GM12865 (cell line): ENCODE measurements at regions not wholly inside any gene's neighbourhood (a gene's known extent, or its start where the extent isn't known, plus 50 kb on each side); places are given as distances from the start of the nearest gene placed in this dataset.
A peak's percentile ranks its signal among the peaks of the same experiment; 100 is the strongest.
"Not testable (repeated sequence)": the region's sequence is repeated elsewhere in the genome, so short reads cannot be mapped to it uniquely, and the experiment has no call there.

Experiments used
- DNase-seq: peaks from one replicate; pipeline ENCODE4 v3.0.0; 2010; ENCODE audit warnings: low read depth
- H3K4me3 ChIP-seq: 2 replicates; pipeline ENCODE4 v1.5.1; 2011; ENCODE audit warnings: mild to moderate bottlenecking, low read depth, low read length, control low read depth
- TF ChIP-seq, protein P1 (sequence below): IDR thresholded peaks from 2 replicates; pipeline ENCODE4 v1.5.1; 2011; ENCODE audit warnings: low read length, control low read depth, low read depth, inconsistent platforms; ENCODE audit not compliant: insufficient read depth; ENCODE audit errors: missing control alignments

DNA sequence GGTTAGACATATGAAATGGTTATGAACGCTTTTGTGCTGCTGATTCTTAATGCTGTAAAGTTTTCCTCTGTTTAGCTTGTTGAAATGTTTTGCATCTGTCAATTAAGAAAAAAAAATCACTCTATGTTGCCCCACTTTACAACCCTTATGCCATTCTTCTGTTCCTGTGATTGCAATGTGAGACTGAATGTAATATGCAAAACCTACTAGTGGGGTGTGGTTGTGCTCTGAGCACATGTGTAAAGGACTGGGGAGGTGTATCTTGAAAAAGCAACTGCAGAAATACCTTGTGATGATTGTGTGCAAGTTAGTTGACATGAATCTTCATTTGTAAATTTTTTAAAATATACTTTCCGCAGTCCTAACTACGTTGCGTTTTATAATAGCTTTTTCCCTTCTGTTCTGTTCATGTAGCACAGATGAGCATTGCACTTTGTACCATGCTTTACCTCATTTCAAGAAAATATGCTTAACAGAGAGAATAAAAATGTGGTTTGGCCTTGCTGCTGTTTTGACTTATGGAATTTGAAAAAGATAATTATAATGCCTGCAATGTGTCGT is 357.0 kb upstream of the PIK3R1 start:
- no peak overlapping the region for H3K4me3 ChIP-seq
- DNase-seq: no peak
- TF ChIP-seq, protein P1, sequence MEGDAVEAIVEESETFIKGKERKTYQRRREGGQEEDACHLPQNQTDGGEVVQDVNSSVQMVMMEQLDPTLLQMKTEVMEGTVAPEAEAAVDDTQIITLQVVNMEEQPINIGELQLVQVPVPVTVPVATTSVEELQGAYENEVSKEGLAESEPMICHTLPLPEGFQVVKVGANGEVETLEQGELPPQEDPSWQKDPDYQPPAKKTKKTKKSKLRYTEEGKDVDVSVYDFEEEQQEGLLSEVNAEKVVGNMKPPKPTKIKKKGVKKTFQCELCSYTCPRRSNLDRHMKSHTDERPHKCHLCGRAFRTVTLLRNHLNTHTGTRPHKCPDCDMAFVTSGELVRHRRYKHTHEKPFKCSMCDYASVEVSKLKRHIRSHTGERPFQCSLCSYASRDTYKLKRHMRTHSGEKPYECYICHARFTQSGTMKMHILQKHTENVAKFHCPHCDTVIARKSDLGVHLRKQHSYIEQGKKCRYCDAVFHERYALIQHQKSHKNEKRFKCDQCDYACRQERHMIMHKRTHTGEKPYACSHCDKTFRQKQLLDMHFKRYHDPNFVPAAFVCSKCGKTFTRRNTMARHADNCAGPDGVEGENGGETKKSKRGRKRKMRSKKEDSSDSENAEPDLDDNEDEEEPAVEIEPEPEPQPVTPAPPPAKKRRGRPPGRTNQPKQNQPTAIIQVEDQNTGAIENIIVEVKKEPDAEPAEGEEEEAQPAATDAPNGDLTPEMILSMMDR: no peak

DNA sequence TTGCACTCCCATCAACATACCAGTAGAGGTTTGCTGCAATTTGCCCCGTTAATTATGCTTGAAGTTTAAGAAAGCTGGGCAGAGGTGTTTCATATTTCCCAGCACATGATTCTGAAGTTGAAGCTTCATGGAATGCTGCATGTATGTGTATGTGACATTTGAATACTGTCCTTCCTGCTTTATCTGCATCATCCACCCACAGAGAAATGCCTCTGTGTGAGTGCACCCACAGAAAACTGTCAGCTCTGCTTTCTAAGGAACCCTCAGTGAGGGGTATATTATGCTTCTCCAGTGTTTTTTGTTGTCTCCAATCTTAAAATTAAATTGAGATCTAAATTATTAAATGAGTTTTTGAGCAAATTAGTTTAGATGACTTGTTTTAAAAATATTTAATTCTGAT is 358.1 kb upstream of the PIK3R1 start:
- TF ChIP-seq, protein P1: no peak
- no peak for DNase-seq
- no peak overlapping the region for H3K4me3 ChIP-seq

DNA sequence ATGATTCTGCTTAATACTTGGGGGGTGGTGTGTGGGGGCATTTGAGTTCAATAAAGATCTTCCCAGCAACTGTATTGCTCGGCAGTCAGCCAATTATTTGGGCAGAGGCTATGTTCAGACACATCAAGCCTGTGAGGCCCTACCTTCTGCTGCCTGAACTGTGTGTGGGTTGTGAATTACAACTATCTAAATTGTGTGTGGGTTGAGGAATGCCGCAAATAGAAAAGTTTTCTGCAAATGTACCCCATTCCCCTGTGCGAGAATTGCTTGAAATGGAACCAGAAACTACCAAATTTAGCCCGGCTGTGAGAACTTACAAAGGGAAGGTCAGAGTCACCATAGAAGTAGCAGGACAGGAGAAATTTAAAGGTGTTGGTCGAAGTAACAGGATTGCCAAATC is 360.0 kb upstream of the PIK3R1 start:
- peak; percentile 2 for DNase-seq
- TF ChIP-seq, protein P1: no peak
- no peak overlapping the region for H3K4me3 ChIP-seq

DNA sequence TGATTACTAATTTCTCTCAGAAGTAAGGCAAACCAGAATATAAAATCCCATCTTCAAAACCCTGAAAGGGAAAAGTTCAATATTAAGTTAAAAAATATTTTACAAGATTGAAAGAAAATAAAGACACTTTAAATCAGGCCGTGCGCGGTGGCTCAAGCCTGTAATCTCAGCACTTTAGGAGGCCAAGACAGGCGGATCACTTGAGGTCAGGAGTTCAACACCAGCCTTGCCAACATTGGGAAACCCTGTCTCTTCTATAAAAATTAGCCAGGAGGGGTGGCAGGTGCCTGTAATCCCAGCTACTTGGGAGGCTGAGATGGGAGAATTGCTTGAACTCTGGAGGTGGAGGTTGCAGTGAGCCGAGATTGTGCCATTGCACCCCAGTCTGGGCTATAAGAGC is 364.6 kb upstream of the PIK3R1 start:
- H3K4me3 ChIP-seq, DNase-seq: not testable (repeated sequence)

- DNase-seq: no peak
- TF ChIP-seq, protein P1: no peak
- H3K4me3 ChIP-seq: no peak overlapping the region
Observed at GRCh38 chr5:67844924-67845323, 370.6 kb upstream of the PIK3R1 start.

- TF ChIP-seq, protein P1: peak; percentile 4
- DNase-seq: no peak
- H3K4me3 ChIP-seq: no peak overlapping the region
Observed at GRCh38 chr5:67842806-67843205, 372.8 kb upstream of the PIK3R1 start.

- DNase-seq, H3K4me3 ChIP-seq: not testable (repeated sequence)
Observed at GRCh38 chr5:67837225-67837624, 378.3 kb upstream of the PIK3R1 start.

GRCh38 chr5:67836496-67836895 is 379.1 kb upstream of the PIK3R1 start:
- DNase-seq, H3K4me3 ChIP-seq: not testable (repeated sequence)

GRCh38 chr5:67831048-67831447 is 384.5 kb upstream of the PIK3R1 start:
- no peak for DNase-seq
- H3K4me3 ChIP-seq: no peak overlapping the region
- TF ChIP-seq, protein P1: no peak
